ENCODE measurements at regions not wholly inside any gene's neighbourhood (a gene's known extent, or its start where the extent isn't known, plus 50 kb on each side); places are given as distances from the start of the nearest gene placed in this dataset.

- TF ChIP-seq POLR2A (IDR thresholded peaks at IDR 0.05): no peak
- no peak for TF ChIP-seq CTCF (IDR thresholded peaks at IDR 0.05 in 4 of 5, conservative IDR thresholded peaks at IDR 0.05 in 1 of 5)
Observed at GRCh38 chr5:57751710-57752109, 269.1 kb upstream of the ACTBL2 start.
